Endothelial cell (in vitro differentiated cells): ENCODE measurements at regions not wholly inside any gene's neighbourhood (a gene's known extent, or its start where the extent isn't known, plus 50 kb on each side); places are given as distances from the start of the nearest gene placed in this dataset.

ENCODE experiments used
- DNase-seq: peaks from one replicate; pipeline ENCODE4 v3.0.0; 2021; ENCODE audit warnings: low spot score
- H3K27ac Mint-ChIP-seq: one replicate; pipeline ENCODE4 v1.8.0; 2021; ENCODE audit warnings: mixed read lengths, inconsistent platforms; ENCODE audit not compliant: unreplicated experiment
- H3K27me3 Mint-ChIP-seq: one replicate; pipeline ENCODE4 v1.8.0; 2021; ENCODE audit warnings: mild to moderate bottlenecking, moderate library complexity, mixed read lengths, inconsistent platforms; ENCODE audit not compliant: unreplicated experiment
- H3K36me3 Mint-ChIP-seq: one replicate; pipeline ENCODE4 v1.8.0; 2021; ENCODE audit warnings: mild to moderate bottlenecking, low read depth, mixed read lengths, inconsistent platforms; ENCODE audit not compliant: unreplicated experiment
- H3K4me1 Mint-ChIP-seq: one replicate; pipeline ENCODE4 v1.8.0; 2021; ENCODE audit warnings: mild to moderate bottlenecking, mixed read lengths, inconsistent platforms; ENCODE audit not compliant: unreplicated experiment
- H3K4me3 Mint-ChIP-seq: one replicate; pipeline ENCODE4 v1.8.0; 2021; ENCODE audit warnings: mild to moderate bottlenecking, mixed read lengths, inconsistent platforms; ENCODE audit not compliant: unreplicated experiment
- H3K9me3 Mint-ChIP-seq: one replicate; pipeline ENCODE4 v1.8.0; 2021; ENCODE audit warnings: mixed read lengths, inconsistent platforms; ENCODE audit not compliant: unreplicated experiment
- CTCF ChIP-seq: fragments of 200-600 bp; sonication (generic); IDR thresholded peaks from one replicate; pipeline ENCODE4 v1.5.0; 2021; ENCODE audit warnings: antibody characterized with exemption; ENCODE audit not compliant: unreplicated experiment

DNA sequence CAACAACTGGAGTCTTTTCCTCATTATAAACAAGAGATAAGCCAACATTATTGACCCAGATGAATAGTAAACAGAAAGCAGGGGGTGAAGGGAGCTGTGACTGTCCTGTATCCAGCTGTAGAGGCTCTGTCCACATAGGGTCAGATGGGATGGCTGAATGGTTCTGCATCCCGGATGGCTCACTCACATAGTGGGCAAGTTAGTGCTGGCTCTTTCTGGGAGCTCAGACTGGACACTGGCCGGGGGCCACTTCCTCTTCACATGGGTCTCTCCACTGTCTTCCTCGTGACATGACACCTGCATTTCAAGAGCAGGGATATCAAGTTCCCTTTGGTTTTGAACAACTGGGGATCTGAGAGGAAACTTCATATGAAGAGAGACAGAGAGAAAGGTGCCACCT lies 969.6 kb upstream of the TMEM132C start:
- Mint-ChIP-seq H3K36me3 (peaks cover 11% of the 10 kb centered on the region), H3K27ac (no peak overlapping the region), H3K27me3 (peaks cover 17% of the 10 kb centered on the region), H3K4me1 (no peaks in the 10 kb centered on the region), H3K9me3 (peaks cover 49% of the 10 kb centered on the region), H3K4me3 (no peak overlapping the region)
- no peak for DNase-seq
- TF ChIP-seq CTCF = no peak

GRCh38 chr12:127300075-127300474 lies 966.9 kb upstream of the TMEM132C start:
- DNase-seq = no peak
- TF ChIP-seq CTCF = no peak
- Mint-ChIP-seq H3K27ac (no peak overlapping the region), H3K27me3 (peaks cover 4% of the 10 kb centered on the region), H3K36me3 (peaks cover 7% of the 10 kb centered on the region), H3K4me3 (no peak overlapping the region), H3K4me1 (no peaks in the 10 kb centered on the region), H3K9me3 (peaks cover 55% of the 10 kb centered on the region)

- H3K36me3 Mint-ChIP-seq = peaks cover 4% of the 10 kb centered on the region
Measured at GRCh38 chr12:127300753-127301152, 966.2 kb upstream of the TMEM132C start.

DNA sequence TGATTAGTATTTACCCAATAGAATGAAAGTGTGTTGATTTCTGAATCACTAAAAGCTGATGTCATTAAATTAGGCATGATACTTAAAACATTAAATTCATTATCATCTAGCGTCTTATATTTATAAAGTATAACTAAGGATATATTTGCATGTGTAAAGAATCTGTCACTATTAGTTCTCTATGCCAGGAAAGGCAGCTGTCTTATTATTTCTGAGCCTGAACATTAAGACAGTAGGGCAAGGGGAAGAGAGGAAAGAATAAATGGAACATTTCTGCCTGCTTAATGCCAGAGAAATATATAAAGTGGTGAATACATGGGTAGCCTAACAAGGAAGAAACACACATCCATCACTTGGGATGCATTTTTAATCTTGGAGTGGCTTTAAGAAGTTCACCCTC lies 965.1 kb upstream of the TMEM132C start:
- Mint-ChIP-seq H3K4me1 (no peaks in the 10 kb centered on the region), H3K36me3 (no peaks in the 10 kb centered on the region), H3K4me3 (no peak overlapping the region), H3K9me3 (peaks cover 59% of the 10 kb centered on the region), H3K27ac (no peak overlapping the region), H3K27me3 (peaks cover 3% of the 10 kb centered on the region)
- DNase-seq = no peak
- no peak for TF ChIP-seq CTCF

More at GRCh38 chr12:127300753-127301152, 966.2 kb upstream of the TMEM132C start:
- no peak overlapping the region for H3K4me3 Mint-ChIP-seq
- no peak for TF ChIP-seq CTCF
- H3K4me1 Mint-ChIP-seq = no peaks in the 10 kb centered on the region
- H3K27me3 Mint-ChIP-seq = peaks cover 4% of the 10 kb centered on the region
- no peak for DNase-seq
- H3K27ac Mint-ChIP-seq = no peak overlapping the region
- H3K9me3 Mint-ChIP-seq = peaks cover 57% of the 10 kb centered on the region

DNA sequence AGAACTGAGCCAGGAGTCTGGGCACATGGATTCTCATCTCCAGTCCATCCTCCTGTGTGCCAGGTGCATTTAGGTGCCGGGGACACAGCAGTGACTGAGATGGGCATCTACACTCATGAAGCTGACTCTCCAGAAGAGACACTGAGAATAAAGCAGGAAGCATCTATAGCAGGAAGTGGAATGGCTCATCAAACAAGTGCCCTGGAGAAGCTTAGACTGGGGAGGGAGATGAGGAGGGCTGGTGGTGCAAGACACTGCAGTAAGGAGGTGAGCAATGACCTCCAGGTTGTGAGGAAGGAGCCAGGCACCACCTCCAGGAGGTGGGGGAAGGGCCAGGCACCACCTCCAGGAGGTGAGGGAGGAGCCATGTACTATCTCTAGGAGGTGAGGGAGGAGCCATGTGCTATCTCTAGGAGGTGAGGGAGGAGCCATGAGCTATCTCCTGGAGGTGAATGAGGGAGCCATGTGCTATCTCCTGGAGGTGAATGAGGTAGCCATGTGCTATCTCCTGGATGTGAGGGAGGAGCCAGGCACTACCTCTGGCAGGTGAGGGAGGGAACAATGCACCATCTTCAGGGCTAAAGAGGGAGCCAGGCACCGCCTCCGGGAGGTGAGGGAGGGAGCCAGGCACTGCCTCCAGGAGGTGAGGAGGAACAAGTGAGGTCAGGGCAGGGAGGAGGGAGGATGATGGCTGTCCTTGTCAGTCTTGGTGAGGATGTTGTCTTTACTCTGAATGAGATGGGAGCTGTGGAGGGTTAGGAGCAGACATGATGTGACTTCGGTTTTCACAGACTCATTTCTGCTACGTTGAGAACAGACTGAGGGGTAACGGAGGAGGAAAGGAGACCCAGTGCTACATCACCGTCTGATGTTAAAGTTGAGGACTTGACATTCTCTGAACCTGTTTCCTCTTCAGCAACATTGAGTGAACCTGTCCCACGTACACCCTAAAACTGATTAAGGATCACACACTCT lies 961.9 kb upstream of the TMEM132C start:
- no peak overlapping the region for H3K4me3 Mint-ChIP-seq
- peaks cover 4% of the 10 kb centered on the region for H3K36me3 Mint-ChIP-seq
- peaks cover 66% of the 10 kb centered on the region for H3K9me3 Mint-ChIP-seq
- H3K27me3 Mint-ChIP-seq = peaks cover 8% of the 10 kb centered on the region
- H3K4me1 Mint-ChIP-seq = no peaks in the 10 kb centered on the region
- no peak overlapping the region for H3K27ac Mint-ChIP-seq
- no peak for DNase-seq
- no peak for TF ChIP-seq CTCF
